ENCODE measurements at regions not wholly inside any gene's neighbourhood (a gene's known extent, or its start where the extent isn't known, plus 50 kb on each side); places are given as distances from the start of the nearest gene placed in this dataset.

DNA sequence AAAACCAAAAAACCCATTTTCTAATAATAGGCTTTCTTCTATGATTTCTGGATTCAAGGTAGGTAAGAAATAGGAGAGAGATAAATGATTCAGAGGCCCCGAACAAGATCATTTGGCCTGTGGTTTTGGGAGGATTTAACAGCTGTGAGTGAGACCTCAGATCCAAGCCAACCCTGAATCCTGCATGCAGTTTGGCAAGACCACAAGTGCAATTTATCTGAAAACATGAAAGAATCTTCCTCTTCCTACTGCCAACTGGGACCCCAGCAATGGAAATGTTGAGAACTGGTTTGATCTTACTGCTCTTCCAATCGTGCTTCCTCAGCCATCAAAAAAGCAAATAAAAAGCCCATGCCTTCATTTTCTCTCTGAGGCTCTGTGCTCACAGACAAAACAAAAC lies 519.7 kb upstream of the TBX3 start:
- Mint-ChIP-seq H3K27me3 (ENCODE audit: low read depth in 3 of 3) (peaks cover 0 to 6% (median 3%) of the 10 kb centered on the region in 3 donors), H3K9me3 (peaks cover 0 to 3% (median 2%) of the 10 kb centered on the region in 7 donors), H3K27ac (no peak overlapping the region), H3K4me1 (no peaks in the 10 kb centered on the region), H3K4me3 (no peak overlapping the region), H3K36me3 (no peaks in the 10 kb centered on the region)
- H3K79me2 ChIP-seq (ENCODE audit: insufficient read depth, low read length) = no peaks in the 10 kb centered on the region
- WGBS (ENCODE audit: insufficient coverage) = no CpG with 5 or more reads among the region's 2 CpGs
- TF ChIP-seq, protein P1, sequence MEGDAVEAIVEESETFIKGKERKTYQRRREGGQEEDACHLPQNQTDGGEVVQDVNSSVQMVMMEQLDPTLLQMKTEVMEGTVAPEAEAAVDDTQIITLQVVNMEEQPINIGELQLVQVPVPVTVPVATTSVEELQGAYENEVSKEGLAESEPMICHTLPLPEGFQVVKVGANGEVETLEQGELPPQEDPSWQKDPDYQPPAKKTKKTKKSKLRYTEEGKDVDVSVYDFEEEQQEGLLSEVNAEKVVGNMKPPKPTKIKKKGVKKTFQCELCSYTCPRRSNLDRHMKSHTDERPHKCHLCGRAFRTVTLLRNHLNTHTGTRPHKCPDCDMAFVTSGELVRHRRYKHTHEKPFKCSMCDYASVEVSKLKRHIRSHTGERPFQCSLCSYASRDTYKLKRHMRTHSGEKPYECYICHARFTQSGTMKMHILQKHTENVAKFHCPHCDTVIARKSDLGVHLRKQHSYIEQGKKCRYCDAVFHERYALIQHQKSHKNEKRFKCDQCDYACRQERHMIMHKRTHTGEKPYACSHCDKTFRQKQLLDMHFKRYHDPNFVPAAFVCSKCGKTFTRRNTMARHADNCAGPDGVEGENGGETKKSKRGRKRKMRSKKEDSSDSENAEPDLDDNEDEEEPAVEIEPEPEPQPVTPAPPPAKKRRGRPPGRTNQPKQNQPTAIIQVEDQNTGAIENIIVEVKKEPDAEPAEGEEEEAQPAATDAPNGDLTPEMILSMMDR (IDR thresholded peaks at IDR 0.05) = no peak
- H3K36me3 ChIP-seq (replicated peaks in 1 of 2; ENCODE audit: control insufficient read depth in 1 of 2, insufficient read depth in 2 of 2, low read length in 2 of 2) = no peaks in the 10 kb centered on the region
- no peaks in the 10 kb centered on the region for H4K20me1 ChIP-seq (ENCODE audit: insufficient read depth, low read length)
- no peaks in the 10 kb centered on the region for H3K27me3 ChIP-seq (ENCODE audit: control insufficient read depth in 2 of 2, insufficient read depth in 2 of 2, low read length in 2 of 2)
- no peak overlapping the region for H3K27ac ChIP-seq (ENCODE audit: low read depth in 1 of 2, low read length in 2 of 2)
- no peak for DNase-seq
- no peak overlapping the region for H3K9ac ChIP-seq (ENCODE audit: insufficient read depth, low read length, poor library complexity, severe bottlenecking)
- H3K9me3 ChIP-seq (replicated peaks in 1 of 2; ENCODE audit: control insufficient read depth in 1 of 2, insufficient read depth in 1 of 2, low read length in 2 of 2) = no peaks in the 10 kb centered on the region
- no peaks in the 10 kb centered on the region for H3K4me1 ChIP-seq (ENCODE audit: control insufficient read depth in 1 of 2, insufficient read depth in 2 of 2, low read length in 2 of 2)
- no peak overlapping the region for H3K4me2 ChIP-seq (replicated peaks; ENCODE audit: extremely low read depth, low read length, poor library complexity, severe bottlenecking)
- intact Hi-C loops (cut with micrococcal nuclease) = no loop called here
- H3K4me3 ChIP-seq (replicated peaks in 1 of 3; ENCODE audit: low read depth in 2 of 3, low read length in 3 of 3) = no peak overlapping the region
- H2AFZ ChIP-seq (ENCODE audit: insufficient read depth, low read depth, low read length, poor library complexity, severe bottlenecking) = no peak overlapping the region

DNA sequence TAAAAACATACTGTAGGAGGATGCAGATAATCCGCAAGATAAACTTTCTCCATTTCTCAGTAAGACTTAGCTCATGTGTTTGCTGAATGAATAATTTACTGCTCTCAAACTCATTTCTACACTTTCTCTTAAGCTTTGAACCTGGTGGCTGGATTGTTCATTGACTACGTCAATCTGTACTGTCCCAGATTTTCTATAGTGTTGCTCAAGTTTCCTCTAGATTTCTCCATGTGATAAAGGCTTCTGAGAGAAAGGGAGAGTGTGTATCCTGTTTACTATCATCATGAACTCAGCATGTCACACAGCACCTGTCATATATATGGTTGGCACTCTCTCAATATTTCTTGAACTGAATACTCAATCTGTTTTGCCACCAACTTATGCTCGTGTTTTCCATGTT lies 518.0 kb upstream of the TBX3 start:
- no peaks in the 10 kb centered on the region for H3K4me1 Mint-ChIP-seq
- Histone ChIP-seq H3K27ac (ENCODE audit: low read depth in 1 of 2, low read length in 2 of 2) (no peak overlapping the region), H3K27me3 (ENCODE audit: control insufficient read depth in 2 of 2, insufficient read depth in 2 of 2, low read length in 2 of 2) (no peaks in the 10 kb centered on the region), H3K4me3 (replicated peaks in 1 of 3; ENCODE audit: low read depth in 2 of 3, low read length in 3 of 3) (no peak overlapping the region), H3K4me2 (replicated peaks; ENCODE audit: extremely low read depth, low read length, poor library complexity, severe bottlenecking) (no peak overlapping the region), H3K79me2 (ENCODE audit: insufficient read depth, low read length) (no peaks in the 10 kb centered on the region), H3K9me3 (replicated peaks in 1 of 2; ENCODE audit: control insufficient read depth in 1 of 2, insufficient read depth in 1 of 2, low read length in 2 of 2) (no peaks in the 10 kb centered on the region), H4K20me1 (ENCODE audit: insufficient read depth, low read length) (no peaks in the 10 kb centered on the region), H3K4me1 (ENCODE audit: control insufficient read depth in 1 of 2, insufficient read depth in 2 of 2, low read length in 2 of 2) (no peaks in the 10 kb centered on the region), H3K9ac (ENCODE audit: insufficient read depth, low read length, poor library complexity, severe bottlenecking) (no peak overlapping the region), H3K36me3 (replicated peaks in 1 of 2; ENCODE audit: control insufficient read depth in 1 of 2, insufficient read depth in 2 of 2, low read length in 2 of 2) (no peaks in the 10 kb centered on the region), H2AFZ (ENCODE audit: insufficient read depth, low read depth, low read length, poor library complexity, severe bottlenecking) (no peak overlapping the region)
- H3K36me3 Mint-ChIP-seq = no peaks in the 10 kb centered on the region
- peaks cover 1 to 5% (median 3%) of the 10 kb centered on the region in 3 donors for H3K27me3 Mint-ChIP-seq (ENCODE audit: low read depth in 3 of 3)
- intact Hi-C loops (cut with micrococcal nuclease) = no loop called here
- H3K27ac Mint-ChIP-seq = no peak overlapping the region
- no CpG with 5 or more reads among the region's 3 CpGs for WGBS (ENCODE audit: insufficient coverage)
- TF ChIP-seq, protein P1 (IDR thresholded peaks at IDR 0.05) = no peak
- DNase-seq = no peak
- H3K4me3 Mint-ChIP-seq = no peak overlapping the region
- H3K9me3 Mint-ChIP-seq = peaks cover 0 to 10% (median 0%) of the 10 kb centered on the region in 7 donors
